Osteocyte (in vitro differentiated cells): ENCODE measurements at regions not wholly inside any gene's neighbourhood (a gene's known extent, or its start where the extent isn't known, plus 50 kb on each side); places are given as distances from the start of the nearest gene placed in this dataset.

ENCODE experiments used
- DNase-seq: peaks from one replicate; pipeline ENCODE4 v3.0.0; 2021; ENCODE audit warnings: mixed read lengths; ENCODE audit not compliant: unreplicated experiment; ENCODE audit errors: extremely low spot score
- H3K27ac Mint-ChIP-seq: one replicate; pipeline ENCODE4 v1.8.0; 2021; ENCODE audit warnings: mild to moderate bottlenecking, mixed read lengths; ENCODE audit not compliant: unreplicated experiment
- H3K27me3 Mint-ChIP-seq: one replicate; pipeline ENCODE4 v1.8.0; 2021; ENCODE audit warnings: mixed read lengths; ENCODE audit not compliant: unreplicated experiment
- H3K36me3 Mint-ChIP-seq: one replicate; pipeline ENCODE4 v1.8.0; 2021; ENCODE audit warnings: mixed read lengths; ENCODE audit not compliant: unreplicated experiment
- H3K4me1 Mint-ChIP-seq: one replicate; pipeline ENCODE4 v1.8.0; 2021; ENCODE audit warnings: mixed read lengths; ENCODE audit not compliant: unreplicated experiment
- H3K4me3 Mint-ChIP-seq: one replicate; pipeline ENCODE4 v1.8.0; 2021; ENCODE audit warnings: mild to moderate bottlenecking, moderate library complexity, mixed read lengths; ENCODE audit not compliant: unreplicated experiment
- H3K9me3 Mint-ChIP-seq: one replicate; pipeline ENCODE4 v1.8.0; 2021; ENCODE audit warnings: mixed read lengths; ENCODE audit not compliant: unreplicated experiment
- TF ChIP-seq, protein P1 (sequence below): fragments of 200-600 bp; sonication (generic); IDR thresholded peaks from 2 replicates; pipeline ENCODE4 v1.5.0; 2021; ENCODE audit warnings: antibody characterized with exemption, mild to moderate bottlenecking, moderate library complexity

DNA sequence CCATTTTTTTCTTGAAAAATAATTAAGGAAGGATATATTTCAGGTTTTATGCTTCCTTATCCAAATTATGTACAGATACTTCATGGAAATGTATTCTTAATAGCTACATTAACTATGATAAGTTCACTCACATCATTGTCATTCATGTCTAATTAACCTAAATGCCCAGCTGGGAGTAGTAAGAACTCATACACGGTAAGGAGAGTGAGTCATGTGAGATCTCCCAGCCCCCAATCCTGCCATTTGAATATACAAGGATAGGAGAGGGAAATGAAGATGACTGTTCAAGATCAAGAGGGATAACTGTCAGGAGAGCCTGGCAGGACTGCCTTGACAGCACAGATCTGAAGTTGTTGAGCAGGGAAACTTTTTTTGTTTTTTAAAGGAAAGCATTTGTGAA lies 343.4 kb upstream of the USP15 start:
- TF ChIP-seq, protein P1, sequence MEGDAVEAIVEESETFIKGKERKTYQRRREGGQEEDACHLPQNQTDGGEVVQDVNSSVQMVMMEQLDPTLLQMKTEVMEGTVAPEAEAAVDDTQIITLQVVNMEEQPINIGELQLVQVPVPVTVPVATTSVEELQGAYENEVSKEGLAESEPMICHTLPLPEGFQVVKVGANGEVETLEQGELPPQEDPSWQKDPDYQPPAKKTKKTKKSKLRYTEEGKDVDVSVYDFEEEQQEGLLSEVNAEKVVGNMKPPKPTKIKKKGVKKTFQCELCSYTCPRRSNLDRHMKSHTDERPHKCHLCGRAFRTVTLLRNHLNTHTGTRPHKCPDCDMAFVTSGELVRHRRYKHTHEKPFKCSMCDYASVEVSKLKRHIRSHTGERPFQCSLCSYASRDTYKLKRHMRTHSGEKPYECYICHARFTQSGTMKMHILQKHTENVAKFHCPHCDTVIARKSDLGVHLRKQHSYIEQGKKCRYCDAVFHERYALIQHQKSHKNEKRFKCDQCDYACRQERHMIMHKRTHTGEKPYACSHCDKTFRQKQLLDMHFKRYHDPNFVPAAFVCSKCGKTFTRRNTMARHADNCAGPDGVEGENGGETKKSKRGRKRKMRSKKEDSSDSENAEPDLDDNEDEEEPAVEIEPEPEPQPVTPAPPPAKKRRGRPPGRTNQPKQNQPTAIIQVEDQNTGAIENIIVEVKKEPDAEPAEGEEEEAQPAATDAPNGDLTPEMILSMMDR: no peak
- H3K4me3 Mint-ChIP-seq: no peak overlapping the region
- H3K27ac Mint-ChIP-seq: no peak overlapping the region
- no peaks in the 10 kb centered on the region for H3K36me3 Mint-ChIP-seq
- H3K27me3 Mint-ChIP-seq: no peaks in the 10 kb centered on the region
- no peak for DNase-seq
- H3K4me1 Mint-ChIP-seq: no peaks in the 10 kb centered on the region
- H3K9me3 Mint-ChIP-seq: peaks cover 11% of the 10 kb centered on the region

DNA sequence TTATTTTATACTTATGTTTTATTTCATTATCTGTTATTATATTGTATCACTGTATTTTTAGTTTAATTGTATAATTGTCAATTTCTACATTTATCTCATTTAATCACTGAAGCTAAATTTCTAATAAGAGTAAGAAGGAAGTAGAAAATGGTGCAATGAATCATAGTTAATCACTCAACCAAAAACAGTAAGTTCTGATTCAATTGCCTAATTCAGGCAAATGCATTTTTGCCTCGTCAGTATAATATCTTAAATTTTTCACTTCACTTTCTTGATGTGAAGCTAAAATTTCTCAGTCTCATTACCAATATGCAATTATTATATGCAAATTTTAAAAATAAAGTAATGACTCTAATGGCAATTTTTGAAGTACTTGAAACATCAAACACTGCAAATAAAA lies 340.5 kb upstream of the USP15 start:
- DNase-seq: no peak
- Mint-ChIP-seq H3K4me1 (no peaks in the 10 kb centered on the region), H3K4me3 (no peak overlapping the region), H3K27me3 (no peaks in the 10 kb centered on the region), H3K27ac (no peak overlapping the region), H3K36me3 (no peaks in the 10 kb centered on the region), H3K9me3 (peaks cover 26% of the 10 kb centered on the region)
- TF ChIP-seq, protein P1: no peak

DNA sequence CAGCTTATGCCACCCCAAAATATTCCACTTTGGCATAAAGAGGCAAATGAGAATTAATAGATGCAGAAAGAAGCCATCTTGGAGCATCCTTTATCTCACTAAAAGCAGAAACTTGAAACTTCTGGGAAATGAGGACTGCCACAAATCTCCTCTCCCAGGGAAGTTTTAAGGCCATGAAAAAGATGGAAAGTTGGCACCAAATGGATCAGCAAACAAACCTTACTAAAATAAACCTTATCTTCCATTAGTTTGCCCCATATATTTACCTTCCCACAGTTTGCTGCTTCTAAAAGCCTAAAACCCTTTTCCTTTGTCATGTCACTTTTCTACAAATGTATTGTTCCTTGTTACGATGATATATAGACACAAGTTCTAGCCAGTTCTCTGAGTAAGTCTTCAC lies 340.0 kb upstream of the USP15 start:
- Mint-ChIP-seq H3K27ac (no peak overlapping the region), H3K27me3 (no peaks in the 10 kb centered on the region), H3K4me1 (no peaks in the 10 kb centered on the region), H3K36me3 (no peaks in the 10 kb centered on the region), H3K4me3 (no peak overlapping the region), H3K9me3 (peaks cover 30% of the 10 kb centered on the region)
- DNase-seq: no peak
- TF ChIP-seq, protein P1: no peak

DNA sequence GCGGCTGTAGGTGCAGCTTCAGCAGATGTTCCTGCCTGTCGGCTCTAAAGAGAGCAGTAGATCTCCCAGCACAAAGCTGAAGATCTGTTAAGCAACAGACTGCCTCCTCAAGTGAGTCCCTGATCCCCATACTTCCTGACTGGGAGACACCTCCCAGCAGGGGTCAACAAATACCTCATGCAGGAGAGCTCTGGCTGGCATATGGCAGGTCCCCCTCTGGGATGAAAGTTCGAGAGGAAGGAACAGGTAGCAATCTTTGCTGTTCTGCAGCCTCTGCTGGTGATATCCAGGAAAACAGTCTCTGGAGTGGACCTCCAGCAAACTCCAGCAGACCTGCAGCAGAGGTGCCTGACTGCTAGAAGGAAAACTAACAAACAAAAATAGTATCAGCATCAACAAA lies 337.1 kb upstream of the USP15 start:
- no peak overlapping the region for H3K27ac Mint-ChIP-seq
- peaks cover 50% of the 10 kb centered on the region for H3K9me3 Mint-ChIP-seq
- H3K4me1 Mint-ChIP-seq: no peaks in the 10 kb centered on the region
- H3K4me3 Mint-ChIP-seq: no peak overlapping the region
- TF ChIP-seq, protein P1: no peak
- H3K36me3 Mint-ChIP-seq: no peaks in the 10 kb centered on the region
- no peaks in the 10 kb centered on the region for H3K27me3 Mint-ChIP-seq
- DNase-seq: no peak

DNA sequence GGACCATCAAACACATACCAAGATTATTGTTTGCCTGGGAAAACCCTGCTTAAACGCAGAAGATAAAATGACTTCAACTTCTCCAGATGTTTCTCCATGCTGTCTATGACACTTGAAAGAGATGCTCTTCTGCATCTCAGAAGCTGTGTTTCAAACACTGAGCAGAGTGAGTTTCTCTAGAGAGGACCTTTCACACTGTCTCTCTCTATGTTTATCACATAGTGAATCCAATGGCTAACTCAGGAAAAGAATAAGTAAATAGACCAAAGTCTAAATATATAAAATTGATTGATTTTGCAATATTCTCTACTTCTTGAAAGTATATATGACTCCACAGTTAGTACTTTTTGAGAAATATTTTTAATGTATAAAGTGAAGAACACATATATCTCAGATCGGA lies 325.6 kb upstream of the USP15 start:
- H3K4me3 Mint-ChIP-seq: no peak overlapping the region
- H3K9me3 Mint-ChIP-seq: no peaks in the 10 kb centered on the region
- no peaks in the 10 kb centered on the region for H3K36me3 Mint-ChIP-seq
- H3K27me3 Mint-ChIP-seq: no peaks in the 10 kb centered on the region
- TF ChIP-seq, protein P1: no peak
- H3K4me1 Mint-ChIP-seq: no peaks in the 10 kb centered on the region
- no peak overlapping the region for H3K27ac Mint-ChIP-seq
- no peak for DNase-seq
